ENCODE measurements at regions not wholly inside any gene's neighbourhood (a gene's known extent, or its start where the extent isn't known, plus 50 kb on each side); places are given as distances from the start of the nearest gene placed in this dataset.

- Mint-ChIP-seq H3K27ac (no peak overlapping the region), H3K36me3 (ENCODE audit: low read depth) (no peaks in the 10 kb centered on the region), H3K4me1 (no peaks in the 10 kb centered on the region), H3K9me3 (peaks cover 3% of the 10 kb centered on the region), H3K27me3 (no peaks in the 10 kb centered on the region), H3K4me3 (no peak overlapping the region)
- ChIA-PET POLR2A (no interaction called here), CTCF (interaction anchor here (0.8 kb wide), 1 partner anchor 10 kb away, joined by 4 read pairs; no protein-coding TSS in a partner anchor)
- no peak for DNase-seq
Observed at GRCh38 chr2:172323256-172323655, 104.1 kb upstream of the ITGA6 start.

GRCh38 chr2:172323861-172324597 is 103.4 kb upstream of the ITGA6 start:
- Mint-ChIP-seq H3K27me3 (no peaks in the 10 kb centered on the region), H3K27ac (no peak overlapping the region), H3K4me1 (no peaks in the 10 kb centered on the region), H3K36me3 (ENCODE audit: low read depth) (no peaks in the 10 kb centered on the region), H3K9me3 (peaks cover 3% of the 10 kb centered on the region), H3K4me3 (no peak overlapping the region)
- CTCF ChIA-PET: interaction anchor here (0.8 kb wide), 1 partner anchor 10 kb away, joined by 4 read pairs; no protein-coding TSS in a partner anchor
- POLR2A ChIA-PET: no interaction called here
- DNase-seq: no peak

DNA sequence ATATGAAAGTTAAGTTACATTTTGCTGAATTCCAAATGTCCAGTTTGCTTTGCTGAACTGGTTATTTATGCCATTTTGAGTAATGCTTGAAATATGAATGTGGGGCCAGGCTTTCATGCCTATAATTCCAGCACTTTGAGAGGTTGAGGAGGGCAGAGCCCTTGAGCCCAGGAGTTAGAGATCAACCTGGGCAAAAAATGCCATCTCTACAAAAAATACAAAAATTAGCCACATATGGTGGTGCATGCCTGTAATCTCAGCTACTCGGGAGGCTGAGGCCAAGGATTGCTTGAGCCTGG is 101.2 kb upstream of the ITGA6 start:
- no peak overlapping the region for H3K4me3 Mint-ChIP-seq
- no peaks in the 10 kb centered on the region for H3K36me3 Mint-ChIP-seq (ENCODE audit: low read depth)
- H3K9me3 Mint-ChIP-seq: peaks cover 3% of the 10 kb centered on the region
- no peaks in the 10 kb centered on the region for H3K4me1 Mint-ChIP-seq
- ChIA-PET POLR2A (no interaction called here), CTCF (no interaction called here)
- no peaks in the 10 kb centered on the region for H3K27me3 Mint-ChIP-seq
- DNase-seq: no peak
- H3K27ac Mint-ChIP-seq: no peak overlapping the region

GRCh38 chr2:172328103-172328841 is 99.1 kb upstream of the ITGA6 start:
- POLR2A ChIA-PET: no interaction called here
- CTCF ChIA-PET: no interaction called here
- H3K4me1 Mint-ChIP-seq: no peaks in the 10 kb centered on the region

GRCh38 chr2:172329416-172329773 is 98.0 kb upstream of the ITGA6 start:
- H3K27me3 Mint-ChIP-seq: no peaks in the 10 kb centered on the region
- H3K4me1 Mint-ChIP-seq: no peaks in the 10 kb centered on the region
- no peaks in the 10 kb centered on the region for H3K9me3 Mint-ChIP-seq
- DNase-seq: no peak
- no peak overlapping the region for H3K4me3 Mint-ChIP-seq
- CTCF ChIA-PET: no interaction called here
- H3K27ac Mint-ChIP-seq: no peak overlapping the region
- POLR2A ChIA-PET: no interaction called here
- no peaks in the 10 kb centered on the region for H3K36me3 Mint-ChIP-seq (ENCODE audit: low read depth)

More at GRCh38 chr2:172328103-172328841, 99.1 kb upstream of the ITGA6 start:
- no peak for DNase-seq
- Mint-ChIP-seq H3K36me3 (ENCODE audit: low read depth) (no peaks in the 10 kb centered on the region), H3K9me3 (no peaks in the 10 kb centered on the region), H3K4me3 (no peak overlapping the region), H3K27me3 (no peaks in the 10 kb centered on the region), H3K27ac (no peak overlapping the region)

DNA sequence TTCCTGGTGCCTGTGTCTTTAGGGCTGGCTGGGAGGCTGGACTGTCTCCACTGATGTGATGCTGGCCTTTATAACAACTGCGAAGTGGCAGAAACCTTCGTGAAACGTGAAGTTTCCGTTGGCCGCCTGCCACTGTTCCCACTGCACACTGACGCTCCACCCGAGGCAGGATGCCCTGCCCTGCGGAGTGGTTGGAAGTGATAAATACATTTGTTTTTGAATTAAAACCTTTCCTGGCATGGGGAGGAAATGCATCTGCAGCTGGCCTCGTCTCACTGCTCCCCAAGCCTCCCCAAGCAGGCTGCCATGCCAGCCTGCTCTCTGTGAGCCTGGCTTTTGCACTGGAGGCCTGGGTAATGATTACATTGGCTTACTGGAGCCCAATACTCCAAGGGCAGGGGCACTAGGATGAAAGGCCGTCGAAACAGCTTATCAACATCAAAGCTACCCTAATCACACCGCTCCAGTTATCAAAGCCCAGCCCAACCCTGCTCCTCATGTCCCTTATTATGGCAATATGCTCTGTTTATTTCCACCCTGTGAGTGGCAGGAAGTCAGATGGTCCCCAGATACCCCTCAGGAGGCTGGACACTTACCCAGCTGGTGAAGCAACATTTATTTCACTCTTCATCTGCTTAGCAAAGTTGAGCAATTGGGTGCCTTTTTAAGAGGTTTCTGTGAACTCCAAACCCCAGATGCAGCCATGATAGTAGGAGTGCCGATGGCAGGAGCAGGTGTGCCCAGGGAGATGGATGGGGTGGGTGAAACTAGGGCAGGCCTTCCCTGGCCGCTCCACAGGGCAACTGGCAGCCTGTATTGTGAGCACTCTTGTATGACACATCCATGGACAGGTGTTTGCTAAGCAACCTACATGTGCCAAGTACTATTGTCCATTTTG is 97.4 kb upstream of the ITGA6 start:
- H3K4me3 Mint-ChIP-seq: no peak overlapping the region
- no peaks in the 10 kb centered on the region for H3K4me1 Mint-ChIP-seq
- H3K27ac Mint-ChIP-seq: no peak overlapping the region
- no peaks in the 10 kb centered on the region for H3K9me3 Mint-ChIP-seq
- ChIA-PET POLR2A (no interaction called here), CTCF (no interaction called here)
- H3K27me3 Mint-ChIP-seq: no peaks in the 10 kb centered on the region
- DNase-seq: no peak
- H3K36me3 Mint-ChIP-seq (ENCODE audit: low read depth): no peaks in the 10 kb centered on the region

GRCh38 chr2:172332507-172332906 is 94.9 kb upstream of the ITGA6 start:
- Mint-ChIP-seq H3K9me3 (no peaks in the 10 kb centered on the region), H3K4me1 (no peaks in the 10 kb centered on the region), H3K27ac (no peak overlapping the region), H3K36me3 (ENCODE audit: low read depth) (no peaks in the 10 kb centered on the region), H3K27me3 (peaks cover 6% of the 10 kb centered on the region), H3K4me3 (no peak overlapping the region)
- CTCF ChIA-PET: no interaction called here
- DNase-seq: no peak
- POLR2A ChIA-PET: no interaction called here

DNA sequence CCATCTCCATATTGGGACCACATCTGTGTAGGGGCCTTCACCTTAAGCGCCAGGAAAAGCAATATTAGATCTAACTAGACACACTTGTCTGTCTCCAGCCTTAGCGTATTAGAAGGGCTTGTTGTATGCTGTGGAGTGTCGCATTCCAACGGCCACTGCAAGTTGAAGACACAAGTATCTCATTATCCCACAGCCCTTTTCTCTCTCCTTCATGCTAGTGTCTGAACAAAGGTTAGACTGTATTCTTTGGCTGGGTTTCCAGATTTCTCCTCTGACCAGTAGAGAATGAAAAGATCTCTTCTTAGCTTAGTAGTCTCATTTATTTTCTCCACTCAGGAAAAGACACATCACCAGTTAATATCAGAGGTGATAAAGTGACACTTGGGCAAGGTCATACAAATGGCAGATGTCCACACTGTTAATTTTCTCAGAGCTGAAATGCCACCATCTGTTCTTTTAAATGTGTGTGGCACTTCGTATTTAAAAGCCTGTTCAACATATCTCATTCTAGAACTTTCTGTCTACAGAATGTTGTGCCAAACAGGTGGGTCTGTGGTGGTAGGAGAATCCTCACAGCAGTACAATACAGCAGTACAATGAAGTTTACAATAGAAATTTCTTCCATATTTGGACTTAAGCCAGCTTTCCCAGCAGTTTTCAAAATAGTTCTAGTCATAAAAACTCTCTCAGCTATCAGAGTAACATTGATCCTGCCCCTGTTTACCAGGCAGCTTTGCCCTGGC is 94.0 kb upstream of the ITGA6 start:
- ChIA-PET CTCF (interaction anchor here (1.1 kb wide), 1 partner anchor 10 kb away, joined by 4 read pairs; no protein-coding TSS in a partner anchor), POLR2A (no interaction called here)
- Mint-ChIP-seq H3K27ac (no peak overlapping the region), H3K36me3 (ENCODE audit: low read depth) (no peaks in the 10 kb centered on the region), H3K9me3 (no peaks in the 10 kb centered on the region), H3K4me3 (no peak overlapping the region), H3K4me1 (no peaks in the 10 kb centered on the region), H3K27me3 (peaks cover 6% of the 10 kb centered on the region)
- DNase-seq: no peak

DNA sequence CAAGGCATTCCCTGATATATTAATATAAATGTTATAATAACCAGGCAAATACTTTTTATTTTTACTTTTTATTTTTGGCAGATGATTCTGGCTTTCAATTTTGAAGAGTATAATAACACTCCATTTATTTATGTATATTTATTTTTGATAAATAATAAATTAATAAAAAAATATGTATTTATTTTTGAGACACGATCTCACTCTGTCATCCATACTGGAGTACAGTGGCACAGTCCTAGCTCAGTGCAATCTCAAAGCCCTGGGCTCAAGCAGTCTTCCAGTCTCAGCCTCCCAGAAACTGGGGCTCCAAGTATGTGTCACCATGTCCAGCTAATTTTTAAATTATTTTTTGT is 93.4 kb upstream of the ITGA6 start:
- POLR2A ChIA-PET: no interaction called here
- no peaks in the 10 kb centered on the region for H3K9me3 Mint-ChIP-seq
- no peak overlapping the region for H3K27ac Mint-ChIP-seq
- peaks cover 6% of the 10 kb centered on the region for H3K27me3 Mint-ChIP-seq
- no peak overlapping the region for H3K4me3 Mint-ChIP-seq
- DNase-seq: no peak
- no peaks in the 10 kb centered on the region for H3K4me1 Mint-ChIP-seq
- CTCF ChIA-PET: interaction anchor here (1.1 kb wide), 1 partner anchor 10 kb away, joined by 4 read pairs; no protein-coding TSS in a partner anchor
- H3K36me3 Mint-ChIP-seq (ENCODE audit: low read depth): no peaks in the 10 kb centered on the region

- peaks cover 7% of the 10 kb centered on the region for H3K4me1 Mint-ChIP-seq
- H3K27ac Mint-ChIP-seq: no peak overlapping the region
- ChIA-PET CTCF (no interaction called here), POLR2A (no interaction called here)
- DNase-seq: no peak
- no peak overlapping the region for H3K4me3 Mint-ChIP-seq
- no peaks in the 10 kb centered on the region for H3K36me3 Mint-ChIP-seq (ENCODE audit: low read depth)
- peaks cover 6% of the 10 kb centered on the region for H3K27me3 Mint-ChIP-seq
- H3K9me3 Mint-ChIP-seq: no peaks in the 10 kb centered on the region
Observed at GRCh38 chr2:172334988-172335387, 92.4 kb upstream of the ITGA6 start.

- no peaks in the 10 kb centered on the region for H3K36me3 Mint-ChIP-seq (ENCODE audit: low read depth)
- no peak for DNase-seq
Observed at GRCh38 chr2:172335736-172336135, 91.7 kb upstream of the ITGA6 start.

DNA sequence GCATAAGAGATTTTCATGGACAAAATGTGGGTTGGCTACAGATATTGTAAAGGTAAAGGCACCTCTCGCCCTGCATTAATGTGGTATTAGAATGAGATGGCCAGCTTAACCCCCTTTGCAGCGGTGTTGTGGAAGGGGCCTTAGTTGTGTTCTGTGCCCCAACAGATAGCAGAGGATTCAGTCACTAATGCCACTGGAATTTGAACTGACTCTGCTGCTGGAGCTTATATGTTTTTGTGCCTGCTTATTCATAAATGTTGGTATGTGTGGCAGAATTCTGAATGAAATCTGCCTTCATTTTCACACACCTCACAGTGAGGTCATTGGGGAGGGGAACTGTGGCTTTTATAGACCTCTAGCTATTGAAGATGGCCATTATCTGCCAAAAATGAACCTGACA is 90.7 kb upstream of the ITGA6 start:
- Mint-ChIP-seq H3K4me1 (peaks cover 13% of the 10 kb centered on the region), H3K27ac (no peak overlapping the region), H3K36me3 (ENCODE audit: low read depth) (no peaks in the 10 kb centered on the region), H3K27me3 (peaks cover 6% of the 10 kb centered on the region), H3K9me3 (no peaks in the 10 kb centered on the region), H3K4me3 (no peak overlapping the region)
- DNase-seq: no peak
- POLR2A ChIA-PET: no interaction called here
- CTCF ChIA-PET: interaction anchor here (1.0 kb wide), 1 partner anchor 46 kb away, joined by 3 read pairs; no protein-coding TSS in a partner anchor

More at GRCh38 chr2:172335736-172336135, 91.7 kb upstream of the ITGA6 start:
- H3K4me1 Mint-ChIP-seq: peaks cover 13% of the 10 kb centered on the region
- ChIA-PET POLR2A (no interaction called here), CTCF (interaction anchor here (1.0 kb wide), 1 partner anchor 45 kb away, joined by 3 read pairs; no protein-coding TSS in a partner anchor)
- H3K9me3 Mint-ChIP-seq: no peaks in the 10 kb centered on the region
- no peak overlapping the region for H3K27ac Mint-ChIP-seq
- H3K27me3 Mint-ChIP-seq: peaks cover 6% of the 10 kb centered on the region
- H3K4me3 Mint-ChIP-seq: no peak overlapping the region

All from activated CD4-positive, alpha-beta memory T cell treated with anti-CD3 and anti-CD28 coated beads, Interleukin-2, amount 10 ng/mL, durations not matched to agents 7 days and 5 days (primary cell).